ENCODE measurements at regions not wholly inside any gene's neighbourhood (a gene's known extent, or its start where the extent isn't known, plus 50 kb on each side); places are given as distances from the start of the nearest gene placed in this dataset.

DNA sequence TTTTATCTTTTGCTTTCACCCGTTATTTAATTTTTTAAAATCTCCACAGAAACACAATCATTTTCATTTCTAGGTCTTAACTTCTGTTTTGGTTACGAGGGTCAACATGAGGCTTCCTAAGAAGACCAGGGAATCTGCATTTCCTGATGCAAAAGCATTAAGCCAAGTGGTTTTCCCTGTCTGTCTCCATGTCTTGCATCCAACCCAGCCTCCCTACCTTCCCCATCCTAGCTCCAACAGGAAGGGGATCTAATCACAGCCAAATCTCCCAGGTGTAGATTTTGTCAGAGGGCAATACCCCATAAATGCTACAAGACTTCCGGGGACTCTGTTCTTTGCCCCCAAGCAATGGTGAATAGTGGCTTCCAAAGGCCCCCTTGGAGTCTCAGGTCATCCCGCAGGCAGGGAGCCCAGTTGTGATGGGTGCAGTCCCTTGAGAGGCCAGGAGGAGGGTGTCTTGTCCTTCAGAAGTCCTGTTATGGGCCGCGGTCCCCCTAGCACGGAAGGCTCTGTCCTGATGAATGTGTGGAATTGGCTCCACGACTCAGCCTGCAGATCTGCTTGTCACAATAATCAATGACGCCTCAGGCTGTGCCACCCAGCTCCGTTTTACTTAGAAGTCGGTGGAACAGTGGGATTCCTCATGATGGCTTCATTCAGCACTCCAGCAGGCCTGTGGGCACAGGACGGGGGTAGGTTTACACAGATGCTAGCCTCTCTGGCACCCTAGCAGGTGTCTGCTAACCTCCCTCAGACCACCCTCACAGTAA lies 141.1 kb downstream of the RGS9 start:
- no TSS peak for BruUV-seq (replicated peaks)
- ATAC-seq (ENCODE audit: low read depth) (peak; percentile 97), DNase-seq (peak; percentile 62)
- no peaks in the 10 kb centered on the region for H3K36me3 ChIP-seq (ENCODE audit: control insufficient read depth, insufficient read depth, low read length)
- dilution Hi-C loops (cut with HindIII; ENCODE audit: low sequenced_read_pairs, unreplicated experiment) (no loop called here), in situ Hi-C loops (cut with MboI; ENCODE audit: low sequenced_read_pairs) (no loop called here), intact Hi-C loops (cut with micrococcal nuclease) (loop anchor here (1.0 to 5.0 kb wide), 5 partner anchors 43 to 887 kb away; no protein-coding TSS in a partner anchor)
- H3K23ac ChIP-seq (ENCODE audit: low read depth, low read length) = no peak overlapping the region
- H2BK120ac ChIP-seq (ENCODE audit: low read depth, low read length) = no peak overlapping the region
- no peak overlapping the region for H4K8ac ChIP-seq (ENCODE audit: low read depth in 2 of 2, low read length in 2 of 2)
- no peak overlapping the region for H3K9ac ChIP-seq (ENCODE audit: low read depth, low read length)
- no peak overlapping the region for H2BK20ac ChIP-seq (ENCODE audit: low read depth, low read length)
- H4K20me1 ChIP-seq (ENCODE audit: insufficient read depth, low read length) = no peaks in the 10 kb centered on the region
- peaks cover 4% of the 10 kb centered on the region for H3K27me3 ChIP-seq (ENCODE audit: control insufficient read depth, insufficient read depth, low read length)
- no peak overlapping the region for H3K4ac ChIP-seq (ENCODE audit: low read depth, low read length)
- H3K27ac ChIP-seq (ENCODE audit: insufficient read depth, low read length) = no peak overlapping the region
- no peak overlapping the region for H3K14ac ChIP-seq (replicated peaks; ENCODE audit: low read depth, low read length)
- no peak overlapping the region for H2BK15ac ChIP-seq (ENCODE audit: low read depth, low read length)
- no peaks in the 10 kb centered on the region for H3K79me1 ChIP-seq (ENCODE audit: low read depth in 1 of 2, low read length in 2 of 2)
- H2AFZ ChIP-seq (replicated peaks; ENCODE audit: low read length, poor library complexity) = peak overlapping the region; percentile 78
- 5% methylated on average over 4 of the region's 12 CpGs; no CpG with 5 or more reads in 1 of the 2 experiments for WGBS, 2 experiments (ENCODE audit: extremely low coverage in 2 of 2, insufficient read length in 1 of 2)
- H3K56ac ChIP-seq (ENCODE audit: extremely low read depth, insufficient read depth, low read length) = no peak overlapping the region
- no peak overlapping the region for H2BK5ac ChIP-seq (ENCODE audit: low read depth, low read length, poor library complexity, severe bottlenecking)
- H3K4me3 ChIP-seq (ENCODE audit: insufficient read depth, low read depth, low read length) = no peak overlapping the region
- peaks cover 3% of the 10 kb centered on the region; the same call in 1 of the 2 replicates for H3K4me1 ChIP-seq (ENCODE audit: control insufficient read depth, insufficient read depth, low read length)
- ChIA-PET POLR2A (ENCODE audit: unreplicated experiment) (interaction anchor here (0.7 kb wide), 1 partner anchor 877 kb away, joined by 4 read pairs; no protein-coding TSS in a partner anchor), CTCF (interaction anchor here (0.8 to 1.3 kb wide), 4 partner anchors 13 to 890 kb away, joined by 3 to 4 read pairs (median 4); no protein-coding TSS in a partner anchor)
- H3K18ac ChIP-seq (ENCODE audit: low read depth, low read length) = no peak overlapping the region
- H4K5ac ChIP-seq (ENCODE audit: low read depth, low read length) = no peak overlapping the region
- no peak overlapping the region for H4K91ac ChIP-seq (ENCODE audit: insufficient read depth, low read depth, low read length)
- H2AK9ac ChIP-seq (replicated peaks; ENCODE audit: low read depth, low read length, poor library complexity) = peak overlapping the region; percentile 57
- peaks cover 2% of the 10 kb centered on the region; the same call in 1 of the 2 replicates for H3K9me1 ChIP-seq (ENCODE audit: insufficient read depth, low read length)
- H3K9me3 ChIP-seq (ENCODE audit: control insufficient read depth, insufficient read depth, low read length) = 0 out of 2 replicates have a peak, but pooled peaks cover 1% of the 10 kb centered on the region
- 0 out of 2 replicates have a peak overlapping the region, but pooled peaks have one; percentile 61 for H3K4me2 ChIP-seq (ENCODE audit: low read depth, low read length)
- no peak overlapping the region for H2AK5ac ChIP-seq (ENCODE audit: low read depth, low read length)
- TF ChIP-seq CHD1 (IDR thresholded peaks at IDR 0.05; ENCODE audit: low read depth, low read length) (no peak), RAD21 (IDR thresholded peaks at IDR 0.05; ENCODE audit: low read length) (peak; percentile 84), FOS (IDR thresholded peaks at IDR 0.05; ENCODE audit: low read depth, low read length) (no peak), NFE2L2 (IDR thresholded peaks at IDR 0.05; ENCODE audit: low read depth, low read length) (no peak), POLR2A (IDR thresholded peaks at IDR 0.05; ENCODE audit: low read depth, low read length) (no peak), MXI1 (IDR thresholded peaks at IDR 0.05; ENCODE audit: borderline replicate concordance, low read depth, low read length) (no peak), RCOR1 (IDR thresholded peaks at IDR 0.05; ENCODE audit: insufficient replicate concordance, low read length) (no peak), MAZ (IDR thresholded peaks at IDR 0.05; ENCODE audit: borderline replicate concordance, low read depth, low read length) (0 out of 2 replicates have a peak, but pooled peaks have one; percentile 24), BHLHE40 (IDR thresholded peaks at IDR 0.05; ENCODE audit: low read depth, low read length) (no peak), MAFK (IDR thresholded peaks at IDR 0.05; ENCODE audit: low read depth, low read length) (no peak), CEBPB (IDR thresholded peaks at IDR 0.05; ENCODE audit: low read depth, low read length) (no peak), SMC3 (IDR thresholded peaks at IDR 0.05; ENCODE audit: low read depth, low read length) (peak; percentile 78)
- TF ChIP-seq, protein P1, sequence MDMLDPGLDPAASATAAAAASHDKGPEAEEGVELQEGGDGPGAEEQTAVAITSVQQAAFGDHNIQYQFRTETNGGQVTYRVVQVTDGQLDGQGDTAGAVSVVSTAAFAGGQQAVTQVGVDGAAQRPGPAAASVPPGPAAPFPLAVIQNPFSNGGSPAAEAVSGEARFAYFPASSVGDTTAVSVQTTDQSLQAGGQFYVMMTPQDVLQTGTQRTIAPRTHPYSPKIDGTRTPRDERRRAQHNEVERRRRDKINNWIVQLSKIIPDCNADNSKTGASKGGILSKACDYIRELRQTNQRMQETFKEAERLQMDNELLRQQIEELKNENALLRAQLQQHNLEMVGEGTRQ (IDR thresholded peaks at IDR 0.05; ENCODE audit: low read depth, low read length) = no peak
- TF ChIP-seq, protein P2, sequence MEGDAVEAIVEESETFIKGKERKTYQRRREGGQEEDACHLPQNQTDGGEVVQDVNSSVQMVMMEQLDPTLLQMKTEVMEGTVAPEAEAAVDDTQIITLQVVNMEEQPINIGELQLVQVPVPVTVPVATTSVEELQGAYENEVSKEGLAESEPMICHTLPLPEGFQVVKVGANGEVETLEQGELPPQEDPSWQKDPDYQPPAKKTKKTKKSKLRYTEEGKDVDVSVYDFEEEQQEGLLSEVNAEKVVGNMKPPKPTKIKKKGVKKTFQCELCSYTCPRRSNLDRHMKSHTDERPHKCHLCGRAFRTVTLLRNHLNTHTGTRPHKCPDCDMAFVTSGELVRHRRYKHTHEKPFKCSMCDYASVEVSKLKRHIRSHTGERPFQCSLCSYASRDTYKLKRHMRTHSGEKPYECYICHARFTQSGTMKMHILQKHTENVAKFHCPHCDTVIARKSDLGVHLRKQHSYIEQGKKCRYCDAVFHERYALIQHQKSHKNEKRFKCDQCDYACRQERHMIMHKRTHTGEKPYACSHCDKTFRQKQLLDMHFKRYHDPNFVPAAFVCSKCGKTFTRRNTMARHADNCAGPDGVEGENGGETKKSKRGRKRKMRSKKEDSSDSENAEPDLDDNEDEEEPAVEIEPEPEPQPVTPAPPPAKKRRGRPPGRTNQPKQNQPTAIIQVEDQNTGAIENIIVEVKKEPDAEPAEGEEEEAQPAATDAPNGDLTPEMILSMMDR (conservative IDR thresholded peaks at IDR 0.05; ENCODE audit: low read depth, low read length) = peak; percentile 72

Data from IMR-90 (cell line).